ENCODE measurements at regions not wholly inside any gene's neighbourhood (a gene's known extent, or its start where the extent isn't known, plus 50 kb on each side); places are given as distances from the start of the nearest gene placed in this dataset.

- Histone ChIP-seq H3K9me3 (no peaks in the 10 kb centered on the region), H3K4me1 (ENCODE audit: low read depth) (no peaks in the 10 kb centered on the region), H3K36me3 (ENCODE audit: low read depth) (no peaks in the 10 kb centered on the region), H3K4me3 (no peak overlapping the region)
- DNase-seq (no peak), ATAC-seq (no peak)
- no peak for TF ChIP-seq CTCF (IDR thresholded peaks at IDR 0.05)
- intact Hi-C loops (cut with DNase I, micrococcal nuclease), result no loop called here
These were observed 106.0 kb upstream of the PTPN3 start for GRCh38 chr9:109604131-109604530.

- TF ChIP-seq CTCF (IDR thresholded peaks at IDR 0.05), result no peak
These were observed 106.7 kb upstream of the PTPN3 start for GRCh38 chr9:109604781-109605180.

GRCh38 chr9:109609060-109609459, 111.0 kb upstream of the PTPN3 start:
- DNase-seq (no peak), ATAC-seq (no peak)
- intact Hi-C loops (cut with DNase I, micrococcal nuclease), result no loop called here
- Histone ChIP-seq H3K4me1 (ENCODE audit: low read depth) (no peaks in the 10 kb centered on the region), H3K36me3 (ENCODE audit: low read depth) (no peaks in the 10 kb centered on the region), H3K4me3 (no peak overlapping the region), H3K9me3 (no peaks in the 10 kb centered on the region)
- TF ChIP-seq CTCF (IDR thresholded peaks at IDR 0.05), result no peak

More at GRCh38 chr9:109604781-109605180, 106.7 kb upstream of the PTPN3 start:
- DNase-seq, result no peak
- Histone ChIP-seq H3K36me3 (ENCODE audit: low read depth) (no peaks in the 10 kb centered on the region), H3K9me3 (no peaks in the 10 kb centered on the region), H3K4me3 (no peak overlapping the region), H3K4me1 (ENCODE audit: low read depth) (no peaks in the 10 kb centered on the region)
- intact Hi-C loops (cut with DNase I, micrococcal nuclease), result no loop called here
- ATAC-seq, result no peak

GRCh38 chr9:109616571-109617120, 118.5 kb upstream of the PTPN3 start:
- ATAC-seq, result no peak
- H3K36me3 ChIP-seq (ENCODE audit: low read depth), result no peaks in the 10 kb centered on the region
- no peaks in the 10 kb centered on the region for H3K9me3 ChIP-seq
- H3K4me1 ChIP-seq (ENCODE audit: low read depth), result no peaks in the 10 kb centered on the region
- intact Hi-C loops (cut with DNase I, micrococcal nuclease), result no loop called here
- DNase-seq, result no peak
- no peak overlapping the region for H3K4me3 ChIP-seq
- no peak for TF ChIP-seq CTCF (IDR thresholded peaks at IDR 0.05)

GRCh38 chr9:109619310-109619709, 121.2 kb upstream of the PTPN3 start:
- Histone ChIP-seq H3K9me3 (no peaks in the 10 kb centered on the region), H3K36me3 (ENCODE audit: low read depth) (no peaks in the 10 kb centered on the region), H3K4me3 (no peak overlapping the region), H3K4me1 (ENCODE audit: low read depth) (no peaks in the 10 kb centered on the region)
- no peak for TF ChIP-seq CTCF (IDR thresholded peaks at IDR 0.05)
- ATAC-seq (no peak), DNase-seq (no peak)
- intact Hi-C loops (cut with DNase I, micrococcal nuclease), result no loop called here

- H3K36me3 ChIP-seq (ENCODE audit: low read depth), result no peaks in the 10 kb centered on the region
- no peak overlapping the region for H3K4me3 ChIP-seq
- no peak for TF ChIP-seq CTCF (IDR thresholded peaks at IDR 0.05)
- no peaks in the 10 kb centered on the region for H3K4me1 ChIP-seq (ENCODE audit: low read depth)
- H3K9me3 ChIP-seq, result no peaks in the 10 kb centered on the region
- DNase-seq (no peak), ATAC-seq (no peak)
- intact Hi-C loops (cut with DNase I, micrococcal nuclease), result no loop called here
These were observed 126.0 kb upstream of the PTPN3 start for GRCh38 chr9:109624143-109624542.
